DOHH2 (cell line): ENCODE measurements at regions not wholly inside any gene's neighbourhood (a gene's known extent, or its start where the extent isn't known, plus 50 kb on each side); places are given as distances from the start of the nearest gene placed in this dataset.

ENCODE experiments used
- H3F3A ChIP-seq: fragments of 200-600 bp; sonication (generic), shearing (Covaris generic); 2 replicates; pipeline ENCODE4 v1.6.0; 2016; ENCODE audit warnings: antibody characterized with exemption, mild to moderate bottlenecking; ENCODE audit not compliant: control insufficient read depth, insufficient read depth
- H3K27ac ChIP-seq: fragments of 200-600 bp; sonication (generic); 2 replicates; pipeline ENCODE4 v1.5.1; 2014; ENCODE audit warnings: low read depth, mild to moderate bottlenecking, low read length, moderate library complexity
- H3K27me3 ChIP-seq: fragments of 200-600 bp; sonication (generic); 2 replicates; pipeline ENCODE4 v1.6.1; 2014; ENCODE audit warnings: mild to moderate bottlenecking, low read length, mixed read lengths; ENCODE audit not compliant: control insufficient read depth
- H3K36me3 ChIP-seq: fragments of 200-600 bp; sonication (generic); 2 replicates; pipeline ENCODE4 v1.6.1; 2014; ENCODE audit warnings: mild to moderate bottlenecking, low read length, moderate library complexity, mixed read lengths; ENCODE audit not compliant: control insufficient read depth
- H3K4me1 ChIP-seq: fragments of 200-600 bp; sonication (generic); 2 replicates; pipeline ENCODE4 v1.6.1; 2014; ENCODE audit warnings: mild to moderate bottlenecking, low read length, mixed read lengths; ENCODE audit not compliant: control insufficient read depth
- H3K4me2 ChIP-seq: fragments of 200-600 bp; sonication (generic); 2 replicates; pipeline ENCODE4 v1.6.0; 2014; ENCODE audit warnings: mild to moderate bottlenecking, low read length, moderate library complexity
- H3K4me3 ChIP-seq: fragments of 200-600 bp; sonication (generic); 2 replicates; pipeline ENCODE4 v1.5.1; 2014; ENCODE audit warnings: mild to moderate bottlenecking, low read length, mixed read lengths
- H3K79me2 ChIP-seq: fragments of 200-600 bp; sonication (generic); 2 replicates; pipeline ENCODE4 v1.6.1; 2014; ENCODE audit warnings: mild to moderate bottlenecking, low read length, mixed read lengths; ENCODE audit not compliant: control insufficient read depth
- H3K9me2 ChIP-seq: fragments of 200-600 bp; sonication (generic); replicated peaks from 2 replicates; pipeline ENCODE4 v1.6.1; 2014; ENCODE audit warnings: mild to moderate bottlenecking, low read length, mixed read lengths; ENCODE audit not compliant: control insufficient read depth
- H3K9me3 ChIP-seq: fragments of 200-600 bp; sonication (generic); 2 replicates; pipeline ENCODE4 v1.6.1; 2014; ENCODE audit warnings: antibody characterized with exemption, low read length, mixed read lengths; ENCODE audit not compliant: control insufficient read depth, insufficient read depth
- H4K20me1 ChIP-seq: fragments of 200-600 bp; sonication (generic); 2 replicates; pipeline ENCODE4 v1.6.0; 2014; ENCODE audit warnings: low read depth, mild to moderate bottlenecking, antibody characterized with exemption, low read length, moderate library complexity; ENCODE audit not compliant: control insufficient read depth, insufficient read depth
- EZH2phosphoT487 ChIP-seq: fragments of 200-600 bp; sonication (generic); IDR thresholded peaks from 2 replicates; pipeline ENCODE4 v1.6.1; 2017; ENCODE audit warnings: borderline replicate concordance, mild to moderate bottlenecking, antibody characterized with exemption, low read length, moderate library complexity, mixed read lengths
- TF ChIP-seq, protein P1 (sequence below): fragments of 200-600 bp; sonication (generic); IDR thresholded peaks from one replicate; pipeline ENCODE4 v1.5.1; 2014; ENCODE audit warnings: antibody characterized with exemption, mild to moderate bottlenecking, low read depth, low read length; ENCODE audit not compliant: poor library complexity, severe bottlenecking

DNA sequence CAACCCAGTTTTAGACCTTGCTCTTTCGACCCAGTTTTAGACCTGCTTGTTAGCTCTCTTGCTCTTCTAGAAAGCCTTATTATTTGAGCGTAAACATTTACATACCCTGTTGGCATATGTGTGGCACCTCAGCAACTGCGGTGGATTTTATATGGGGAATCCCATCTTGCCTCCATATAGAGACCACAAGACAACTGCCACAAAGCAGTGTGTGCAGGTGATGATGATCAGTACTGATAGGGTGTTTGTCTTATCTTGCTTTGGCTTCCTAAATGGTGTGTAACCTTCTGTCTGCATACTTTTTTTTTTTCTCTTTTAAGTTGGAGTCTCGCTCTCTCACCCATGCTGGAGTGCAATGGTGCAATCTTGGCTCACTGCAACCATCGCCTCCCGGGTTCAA, 1270.8 kb downstream of the MRPL39 start:
- TF ChIP-seq, protein P1, sequence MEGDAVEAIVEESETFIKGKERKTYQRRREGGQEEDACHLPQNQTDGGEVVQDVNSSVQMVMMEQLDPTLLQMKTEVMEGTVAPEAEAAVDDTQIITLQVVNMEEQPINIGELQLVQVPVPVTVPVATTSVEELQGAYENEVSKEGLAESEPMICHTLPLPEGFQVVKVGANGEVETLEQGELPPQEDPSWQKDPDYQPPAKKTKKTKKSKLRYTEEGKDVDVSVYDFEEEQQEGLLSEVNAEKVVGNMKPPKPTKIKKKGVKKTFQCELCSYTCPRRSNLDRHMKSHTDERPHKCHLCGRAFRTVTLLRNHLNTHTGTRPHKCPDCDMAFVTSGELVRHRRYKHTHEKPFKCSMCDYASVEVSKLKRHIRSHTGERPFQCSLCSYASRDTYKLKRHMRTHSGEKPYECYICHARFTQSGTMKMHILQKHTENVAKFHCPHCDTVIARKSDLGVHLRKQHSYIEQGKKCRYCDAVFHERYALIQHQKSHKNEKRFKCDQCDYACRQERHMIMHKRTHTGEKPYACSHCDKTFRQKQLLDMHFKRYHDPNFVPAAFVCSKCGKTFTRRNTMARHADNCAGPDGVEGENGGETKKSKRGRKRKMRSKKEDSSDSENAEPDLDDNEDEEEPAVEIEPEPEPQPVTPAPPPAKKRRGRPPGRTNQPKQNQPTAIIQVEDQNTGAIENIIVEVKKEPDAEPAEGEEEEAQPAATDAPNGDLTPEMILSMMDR = no peak
- no peak for TF ChIP-seq EZH2phosphoT487
- H4K20me1 ChIP-seq = no peaks in the 10 kb centered on the region

DNA sequence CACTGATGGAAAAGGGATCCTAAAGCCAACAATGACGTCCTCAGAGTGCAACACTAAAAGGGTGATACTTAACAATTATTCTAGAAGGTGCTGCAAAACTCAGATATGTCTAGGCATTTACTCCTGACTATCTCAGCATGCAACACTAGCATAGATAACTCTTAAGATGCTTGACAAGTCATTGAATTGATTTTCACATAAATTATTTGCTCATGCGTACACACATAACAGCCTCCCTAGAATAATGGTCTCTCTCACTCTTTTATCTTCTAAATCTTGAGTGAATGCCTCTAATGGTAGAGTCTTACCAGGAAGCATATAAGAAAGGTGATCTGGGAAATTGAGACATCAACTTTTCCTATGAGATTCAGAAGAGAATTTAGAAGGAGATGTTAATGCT, 1283.7 kb downstream of the MRPL39 start:
- no peaks in the 10 kb centered on the region for H3F3A ChIP-seq
- no peaks in the 10 kb centered on the region for H3K4me1 ChIP-seq
- no peak overlapping the region for H3K4me3 ChIP-seq
- H3K79me2 ChIP-seq = no peaks in the 10 kb centered on the region
- H3K36me3 ChIP-seq = no peaks in the 10 kb centered on the region
- H4K20me1 ChIP-seq = no peaks in the 10 kb centered on the region
- H3K9me3 ChIP-seq = no peaks in the 10 kb centered on the region; the same call in 1 of the 2 replicates
- no peaks in the 10 kb centered on the region for H3K27me3 ChIP-seq
- TF ChIP-seq, protein P1 = no peak
- no peak for TF ChIP-seq EZH2phosphoT487
- no peaks in the 10 kb centered on the region for H3K9me2 ChIP-seq
- H3K27ac ChIP-seq = no peak overlapping the region
- no peak overlapping the region for H3K4me2 ChIP-seq

More for the DNA sequence above, 1270.8 kb downstream of the MRPL39 start:
- H3K36me3 ChIP-seq = no peaks in the 10 kb centered on the region
- no peaks in the 10 kb centered on the region for H3K9me2 ChIP-seq
- no peaks in the 10 kb centered on the region for H3F3A ChIP-seq
- no peak overlapping the region for H3K4me2 ChIP-seq
- H3K4me3 ChIP-seq = no peak overlapping the region
- H3K9me3 ChIP-seq = no peaks in the 10 kb centered on the region; the same call in 1 of the 2 replicates
- no peak overlapping the region for H3K27ac ChIP-seq
- H3K79me2 ChIP-seq = no peaks in the 10 kb centered on the region
- H3K27me3 ChIP-seq = no peaks in the 10 kb centered on the region
- no peaks in the 10 kb centered on the region for H3K4me1 ChIP-seq

DNA sequence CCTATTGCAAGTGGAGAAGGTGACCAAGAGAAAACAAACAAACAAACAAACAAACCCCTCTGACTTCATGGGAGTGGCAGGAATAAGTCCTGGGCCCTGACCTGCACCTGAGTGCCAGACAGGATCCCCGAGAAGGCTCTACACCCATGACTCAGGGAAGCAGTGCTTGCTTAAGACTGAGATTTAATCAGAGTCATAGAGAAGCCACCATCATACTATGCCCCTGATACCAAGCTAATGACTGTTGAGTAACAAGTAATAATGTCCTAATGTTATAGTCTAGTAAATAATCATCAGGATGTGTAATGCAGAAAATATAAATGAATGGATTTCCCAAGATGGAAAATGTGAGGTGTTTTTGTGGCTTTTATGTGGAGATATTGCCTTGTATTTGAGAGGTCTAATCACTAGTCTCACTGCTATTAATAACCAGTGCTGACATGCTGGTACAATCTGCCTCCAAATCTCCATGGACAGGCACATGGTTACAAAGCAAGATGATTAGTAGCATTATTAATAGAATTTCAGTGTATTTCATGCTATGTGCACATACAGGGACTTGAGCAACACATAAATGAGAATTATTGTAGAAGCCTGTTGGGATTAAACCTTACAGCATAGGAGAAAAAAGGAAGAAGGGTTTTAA, 1290.9 kb downstream of the MRPL39 start:
- H3K36me3 ChIP-seq = no peaks in the 10 kb centered on the region
- H3K27ac ChIP-seq = no peak overlapping the region
- H3K9me3 ChIP-seq = no peaks in the 10 kb centered on the region
- H3K4me2 ChIP-seq = no peak overlapping the region
- H3K4me1 ChIP-seq = no peaks in the 10 kb centered on the region
- H3K27me3 ChIP-seq = no peaks in the 10 kb centered on the region
- no peaks in the 10 kb centered on the region for H3K79me2 ChIP-seq
- no peak overlapping the region for H3K4me3 ChIP-seq
- no peak for TF ChIP-seq EZH2phosphoT487
- TF ChIP-seq, protein P1 = no peak
- no peaks in the 10 kb centered on the region; the same call in 1 of the 2 replicates for H3K9me2 ChIP-seq
- H3F3A ChIP-seq = no peaks in the 10 kb centered on the region
- H4K20me1 ChIP-seq = no peaks in the 10 kb centered on the region
